ENCODE measurements at regions not wholly inside any gene's neighbourhood (a gene's known extent, or its start where the extent isn't known, plus 50 kb on each side); places are given as distances from the start of the nearest gene placed in this dataset.

DNA sequence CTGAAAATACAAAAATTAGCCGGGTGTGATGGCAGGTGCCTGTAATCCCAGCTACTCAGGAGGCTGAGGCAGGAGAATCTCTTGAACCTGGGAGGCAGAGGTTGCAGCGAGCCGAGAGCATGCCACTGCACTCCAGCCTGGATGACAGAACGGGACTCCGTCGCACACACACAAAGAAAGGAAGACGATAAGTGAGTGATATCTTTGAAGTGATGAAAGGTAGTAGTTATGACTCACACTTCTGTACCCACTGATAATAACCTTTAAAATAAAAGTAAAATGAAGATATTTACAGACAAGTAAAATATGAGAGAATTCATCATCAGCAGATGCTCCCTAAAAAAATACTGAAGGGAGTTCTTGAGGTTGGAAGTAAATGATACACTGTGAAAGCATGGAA, 171.3 kb upstream of the CRY1 start:
- TF ChIP-seq EZH2 (IDR thresholded peaks at IDR 0.05; ENCODE audit: low read depth, low read length, severe bottlenecking) (no peak), CEBPB (IDR thresholded peaks at IDR 0.05; ENCODE audit: low read depth, low read length) (no peak), FOSL1 (IDR thresholded peaks at IDR 0.05; ENCODE audit: insufficient read depth, low read depth, low read length) (no peak), TEAD4 (IDR thresholded peaks at IDR 0.05; ENCODE audit: low read depth, low read length) (no peak), ZNF274 (IDR thresholded peaks at IDR 0.05; ENCODE audit: borderline replicate concordance, extremely low read depth, low read length) (no peak), EP300 (IDR thresholded peaks at IDR 0.05; ENCODE audit: borderline replicate concordance in 1 of 2, low read depth in 2 of 2, low read length in 2 of 2) (no peak), POLR2A (IDR thresholded peaks at IDR 0.05; ENCODE audit: control extremely low read depth in 1 of 2, low read depth in 2 of 2, low read length in 2 of 2) (no peak), KDM4A (IDR thresholded peaks at IDR 0.05; ENCODE audit: low read depth, low read length, severe bottlenecking) (no peak), SAP30 (IDR thresholded peaks at IDR 0.05; ENCODE audit: insufficient read depth, insufficient replicate concordance, low read length) (no peak)
- TF ChIP-seq, protein P1, sequence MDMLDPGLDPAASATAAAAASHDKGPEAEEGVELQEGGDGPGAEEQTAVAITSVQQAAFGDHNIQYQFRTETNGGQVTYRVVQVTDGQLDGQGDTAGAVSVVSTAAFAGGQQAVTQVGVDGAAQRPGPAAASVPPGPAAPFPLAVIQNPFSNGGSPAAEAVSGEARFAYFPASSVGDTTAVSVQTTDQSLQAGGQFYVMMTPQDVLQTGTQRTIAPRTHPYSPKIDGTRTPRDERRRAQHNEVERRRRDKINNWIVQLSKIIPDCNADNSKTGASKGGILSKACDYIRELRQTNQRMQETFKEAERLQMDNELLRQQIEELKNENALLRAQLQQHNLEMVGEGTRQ (IDR thresholded peaks at IDR 0.05; ENCODE audit: low read length) = no peak
- TF ChIP-seq, protein P2, sequence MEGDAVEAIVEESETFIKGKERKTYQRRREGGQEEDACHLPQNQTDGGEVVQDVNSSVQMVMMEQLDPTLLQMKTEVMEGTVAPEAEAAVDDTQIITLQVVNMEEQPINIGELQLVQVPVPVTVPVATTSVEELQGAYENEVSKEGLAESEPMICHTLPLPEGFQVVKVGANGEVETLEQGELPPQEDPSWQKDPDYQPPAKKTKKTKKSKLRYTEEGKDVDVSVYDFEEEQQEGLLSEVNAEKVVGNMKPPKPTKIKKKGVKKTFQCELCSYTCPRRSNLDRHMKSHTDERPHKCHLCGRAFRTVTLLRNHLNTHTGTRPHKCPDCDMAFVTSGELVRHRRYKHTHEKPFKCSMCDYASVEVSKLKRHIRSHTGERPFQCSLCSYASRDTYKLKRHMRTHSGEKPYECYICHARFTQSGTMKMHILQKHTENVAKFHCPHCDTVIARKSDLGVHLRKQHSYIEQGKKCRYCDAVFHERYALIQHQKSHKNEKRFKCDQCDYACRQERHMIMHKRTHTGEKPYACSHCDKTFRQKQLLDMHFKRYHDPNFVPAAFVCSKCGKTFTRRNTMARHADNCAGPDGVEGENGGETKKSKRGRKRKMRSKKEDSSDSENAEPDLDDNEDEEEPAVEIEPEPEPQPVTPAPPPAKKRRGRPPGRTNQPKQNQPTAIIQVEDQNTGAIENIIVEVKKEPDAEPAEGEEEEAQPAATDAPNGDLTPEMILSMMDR (IDR thresholded peaks at IDR 0.05; ENCODE audit: control extremely low read depth in 1 of 3, insufficient read depth in 1 of 3, low read depth in 1 of 3, low read length in 3 of 3) = no peak

Measured in H1 (cell line).